Inferior parietal cortex (tissue), 1 donor: ENCODE measurements at regions not wholly inside any gene's neighbourhood (a gene's known extent, or its start where the extent isn't known, plus 50 kb on each side); places are given as distances from the start of the nearest gene placed in this dataset.
A peak's percentile ranks its signal among the peaks of the same experiment; 100 is the strongest.
"Not testable (repeated sequence)": the region's sequence is repeated elsewhere in the genome, so short reads cannot be mapped to it uniquely, and the experiment has no call there.

Source experiments
- DNase-seq: peaks from one replicate; pipeline ENCODE4 v3.0.0-alpha.2; 2016; ENCODE audit errors: extremely low spot score

DNA sequence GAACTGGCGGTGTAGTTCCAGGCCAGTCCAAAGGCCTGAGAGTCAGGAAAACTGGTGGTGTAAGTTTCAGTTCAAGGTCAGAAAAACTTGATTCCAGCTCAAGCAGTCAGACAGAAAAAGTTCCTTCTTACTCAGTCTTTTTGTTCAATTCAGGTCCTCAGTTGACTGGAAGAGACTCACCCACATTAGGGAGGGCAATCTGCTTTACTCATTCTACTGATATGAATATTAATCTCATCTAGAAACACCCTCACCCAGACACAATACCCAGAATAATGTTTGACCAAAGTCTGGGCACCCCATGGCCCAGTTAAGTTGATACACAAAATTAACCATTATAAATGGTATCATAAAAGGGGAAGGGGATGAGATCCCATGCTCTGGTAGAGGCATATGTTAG, 50.1 kb upstream of the LTA4H start:
- DNase-seq = no peak

GRCh38 chr12:96086190-96086589, 50.8 kb upstream of the LTA4H start:
- DNase-seq = not testable (repeated sequence)

DNA sequence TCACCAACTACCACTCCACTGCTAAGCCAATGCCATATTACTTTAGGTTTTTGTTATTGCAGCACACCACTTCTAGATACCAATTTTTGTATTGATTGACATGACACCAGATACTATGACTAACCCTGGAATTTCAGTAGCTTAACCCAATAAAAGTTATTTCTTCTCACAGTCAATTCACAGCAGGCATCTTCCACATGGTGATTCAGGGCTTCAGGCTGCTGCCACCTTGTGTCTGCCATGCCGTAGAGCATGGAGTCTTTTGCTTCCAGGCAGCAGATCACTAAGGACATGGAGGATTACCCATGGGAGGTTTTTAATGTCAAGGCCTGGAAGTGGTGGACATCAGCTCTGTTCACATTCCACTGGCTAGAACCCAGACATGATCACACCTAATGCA, 56.4 kb upstream of the LTA4H start:
- no peak for DNase-seq

DNA sequence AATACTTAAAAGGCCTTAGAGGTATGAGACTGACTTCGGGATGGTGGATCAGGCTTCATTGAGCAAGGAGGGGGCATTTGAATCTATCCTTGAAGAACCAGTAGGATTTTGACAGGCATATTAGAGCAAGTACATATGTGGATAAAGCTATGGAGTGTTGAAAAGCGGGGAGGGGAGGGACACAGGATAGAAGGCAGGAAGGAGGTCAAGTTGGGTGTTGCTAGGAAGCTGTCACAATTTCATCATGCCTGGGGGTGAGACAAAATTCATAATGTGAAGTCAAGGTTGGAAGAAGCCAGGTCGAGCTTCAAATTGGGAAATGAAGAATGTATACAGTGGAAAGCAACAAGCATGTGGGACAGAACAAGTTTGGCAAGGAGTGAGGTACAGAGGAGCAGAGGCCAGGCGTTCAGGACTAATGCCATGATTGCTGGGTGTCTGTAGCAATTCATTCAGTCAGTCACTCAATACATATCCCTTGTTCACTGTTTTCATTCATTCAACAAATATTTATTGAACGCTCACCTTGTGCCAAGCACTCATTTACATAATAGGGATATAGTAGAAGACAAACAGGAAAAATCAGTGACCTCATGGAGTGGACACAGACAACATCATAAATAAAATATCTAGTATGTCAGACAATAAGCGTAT, 58.3 kb upstream of the LTA4H start:
- no peak for DNase-seq

DNA sequence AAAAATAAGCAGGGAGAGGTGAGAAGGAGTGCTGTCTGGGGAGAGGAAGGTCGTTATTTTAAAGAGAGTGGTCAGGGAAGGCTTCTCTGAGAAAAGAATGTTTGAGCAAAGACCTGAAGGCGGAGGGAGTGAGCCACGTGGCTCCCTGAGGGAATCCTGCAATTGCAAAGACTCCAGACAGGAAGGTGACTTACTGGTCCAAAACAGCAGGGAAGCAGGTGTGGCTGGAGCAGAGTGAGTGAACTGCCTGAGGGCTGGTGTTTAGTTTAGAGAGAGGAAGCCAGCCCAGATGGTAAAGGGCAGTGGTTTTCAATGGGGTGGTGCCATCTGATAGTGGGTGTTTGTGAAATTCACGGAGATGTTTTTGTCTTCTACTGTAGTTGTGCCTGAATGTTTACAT, 58.8 kb upstream of the LTA4H start:
- no peak for DNase-seq

DNA sequence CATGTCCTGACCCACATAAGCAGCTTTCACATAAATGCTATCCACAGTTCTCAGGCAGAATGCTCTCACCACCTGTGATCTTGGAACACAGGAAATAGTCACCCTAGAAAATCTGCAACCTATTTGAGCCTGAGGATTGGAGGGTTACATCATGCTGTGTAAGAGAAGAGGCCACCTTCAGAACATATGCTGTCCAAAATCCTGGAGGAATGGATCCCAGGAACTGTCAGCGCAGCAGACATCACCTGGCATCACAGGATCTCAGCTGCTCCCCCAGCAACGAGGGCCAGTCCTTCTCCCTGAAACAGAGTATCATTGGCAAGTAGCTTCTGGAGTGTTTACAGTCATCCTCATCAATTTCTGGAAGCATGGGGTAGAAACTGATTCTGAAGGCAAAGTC, 63.2 kb upstream of the LTA4H start:
- peak; percentile 13 for DNase-seq

DNA sequence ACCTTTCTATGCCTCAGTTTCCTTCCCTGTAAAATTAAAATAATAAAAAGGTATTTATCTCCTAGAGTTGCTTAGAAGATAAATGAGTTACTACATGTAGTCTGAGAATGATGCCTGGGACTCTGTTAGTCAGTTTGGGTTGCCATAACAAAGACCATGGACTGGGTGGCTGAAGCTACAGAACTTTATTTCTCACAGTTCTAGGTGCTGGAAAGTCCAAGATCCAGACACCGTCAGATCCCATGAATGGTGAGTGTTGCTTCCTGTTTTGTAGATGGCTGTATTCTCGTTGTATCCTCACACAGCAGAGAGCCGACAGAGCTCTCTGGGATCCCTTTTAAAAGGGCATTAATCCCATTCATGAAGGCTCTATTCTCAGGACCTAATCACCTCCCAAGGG, 64.0 kb upstream of the LTA4H start:
- DNase-seq = no peak

- DNase-seq = no peak
Observed at GRCh38 chr12:96099986-96100385, 64.6 kb upstream of the LTA4H start.

GRCh38 chr12:96101806-96102205, 66.4 kb upstream of the LTA4H start:
- DNase-seq = no peak

- no peak for DNase-seq
Observed at GRCh38 chr12:96103067-96103644, 67.8 kb upstream of the LTA4H start.

DNA sequence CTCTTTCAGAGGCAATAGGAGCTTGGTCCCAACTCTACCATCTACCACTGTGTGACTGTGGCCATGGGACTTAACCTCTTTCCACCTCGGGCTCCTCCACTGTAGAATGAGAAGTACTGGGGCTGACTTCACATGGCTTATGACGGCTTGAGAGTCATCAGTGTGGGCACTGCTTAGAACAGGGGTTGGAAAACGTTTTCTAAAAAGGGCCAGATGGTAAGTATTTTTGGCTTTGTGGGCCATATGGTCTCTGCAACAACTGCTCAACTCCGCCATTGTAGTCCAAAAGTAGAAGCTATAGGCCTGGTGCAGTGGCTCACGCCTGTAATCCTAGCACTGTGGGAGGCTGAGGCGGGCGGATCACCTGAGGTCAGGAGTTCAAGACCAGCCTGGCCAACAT, 69.2 kb upstream of the LTA4H start:
- DNase-seq = no peak

- no peak for DNase-seq
Observed at GRCh38 chr12:96106137-96106536, 70.8 kb upstream of the LTA4H start.

DNA sequence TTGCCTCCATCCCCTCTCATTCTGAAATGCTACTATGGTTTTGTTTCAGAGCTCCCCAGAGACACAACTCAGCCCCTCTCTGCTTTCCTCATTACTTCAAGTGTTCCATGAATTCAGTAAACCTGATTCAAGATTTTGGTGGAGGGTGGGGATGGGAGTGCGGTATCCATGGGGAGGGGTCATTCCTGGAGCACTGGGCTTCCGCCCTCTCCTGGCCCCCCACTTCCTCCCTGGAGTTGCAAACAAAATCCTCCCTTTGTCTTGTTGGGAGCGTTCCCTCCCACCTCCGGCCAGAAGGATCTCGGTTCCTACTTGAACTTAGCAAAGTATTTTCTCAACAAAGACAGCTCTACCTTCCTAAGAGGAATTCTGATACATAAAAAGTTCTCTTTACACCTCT, 71.8 kb upstream of the LTA4H start:
- DNase-seq = no peak

GRCh38 chr12:96108321-96108720, 72.9 kb upstream of the LTA4H start:
- no peak for DNase-seq

- not testable (repeated sequence) for DNase-seq
Observed at GRCh38 chr12:96108941-96109340, 73.6 kb upstream of the LTA4H start.

- DNase-seq = no peak
Observed at GRCh38 chr12:96112733-96113132, 77.3 kb upstream of the LTA4H start.

DNA sequence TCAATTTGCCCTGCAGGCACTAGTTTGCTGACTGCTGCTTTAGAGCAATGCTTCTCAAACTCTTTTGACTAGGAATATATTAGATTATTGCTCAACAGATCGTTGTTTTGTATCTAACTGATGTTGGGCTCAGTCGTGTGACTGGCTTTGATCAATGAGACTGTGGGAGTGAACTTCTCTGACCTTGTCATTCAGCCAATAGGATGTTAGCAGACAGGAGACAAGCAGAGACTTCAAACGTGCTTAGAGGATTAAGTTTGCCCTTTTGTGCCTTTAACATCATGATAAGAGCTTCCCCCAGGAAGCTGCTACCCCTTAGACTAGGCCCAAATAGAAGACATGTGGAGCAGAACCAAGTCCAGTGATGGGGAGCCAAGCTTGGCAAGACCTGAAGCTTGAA, 76.7 kb upstream of the ELK3 start:
- no peak for DNase-seq

DNA sequence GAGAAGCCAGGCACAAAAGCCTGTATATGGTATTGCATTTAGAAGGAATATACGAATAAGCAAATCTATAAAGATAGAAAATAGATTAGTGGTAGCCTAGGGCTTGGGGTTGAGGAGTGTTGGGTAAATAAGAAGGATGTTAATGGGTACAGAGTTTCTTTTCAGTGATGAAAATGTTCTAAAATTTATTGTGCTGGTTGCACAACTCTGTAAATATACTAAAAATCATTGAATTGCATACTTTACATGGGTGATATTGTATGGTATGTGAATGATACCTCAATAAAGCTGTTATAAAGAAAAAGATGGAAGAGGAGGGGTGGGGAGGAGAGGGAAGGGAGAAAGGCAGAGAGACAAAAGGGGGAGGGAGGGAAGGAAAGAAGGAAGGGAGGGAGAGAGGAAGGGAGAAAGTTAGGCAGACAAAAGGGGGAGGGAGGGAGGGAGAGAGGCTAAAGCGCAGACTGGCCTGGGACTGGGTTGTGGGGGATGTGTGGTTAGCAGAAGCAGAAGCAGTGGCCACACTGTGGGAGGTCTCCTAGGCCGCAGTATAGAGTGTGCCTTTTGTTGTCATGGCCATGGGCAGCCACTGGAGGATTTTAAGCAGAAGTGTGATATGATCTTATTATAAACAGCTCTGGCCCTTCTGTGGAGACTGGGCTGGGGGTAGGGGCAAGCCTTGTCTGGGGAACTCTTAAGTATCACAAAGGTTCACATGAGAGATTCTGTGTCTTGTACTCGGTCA, 73.6 kb upstream of the ELK3 start:
- DNase-seq = no peak

GRCh38 chr12:96121271-96121711, 72.9 kb upstream of the ELK3 start:
- DNase-seq = no peak

- not testable (repeated sequence) for DNase-seq
Observed at GRCh38 chr12:96128292-96128691, 65.9 kb upstream of the ELK3 start.

DNA sequence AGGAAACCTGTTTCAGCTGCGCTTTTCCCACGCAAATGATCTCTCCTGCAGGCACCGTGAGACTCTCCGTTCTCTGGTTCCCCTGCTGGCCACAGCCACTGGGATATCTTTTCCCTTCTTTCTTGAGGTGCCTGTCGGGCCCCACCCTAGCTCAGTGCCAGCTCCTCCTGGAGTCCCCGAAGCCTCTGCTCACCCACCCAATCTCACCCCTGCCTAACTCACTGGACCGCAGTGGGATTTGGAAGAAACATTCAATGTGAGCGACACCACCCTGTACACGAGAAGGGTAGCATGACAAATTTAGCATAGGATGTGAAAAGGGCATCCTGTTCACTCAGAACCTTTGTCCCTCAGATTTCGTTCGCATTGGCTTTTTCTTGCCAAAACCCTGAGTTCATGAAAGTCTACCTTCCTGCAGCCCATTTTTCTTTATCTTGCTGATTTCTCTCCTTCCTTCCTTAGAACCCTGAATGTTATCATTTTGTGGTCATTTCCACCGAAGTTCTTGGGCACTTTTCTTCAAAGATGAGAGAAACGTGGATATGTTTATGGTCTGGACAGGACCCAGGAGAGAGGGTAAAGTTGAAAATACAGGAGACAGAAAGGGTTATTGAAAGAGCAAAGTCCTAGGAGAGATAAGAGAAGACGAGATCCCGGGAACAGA, 63.6 kb upstream of the ELK3 start:
- no peak for DNase-seq

- DNase-seq = no peak
Observed at GRCh38 chr12:96131230-96131788, 62.9 kb upstream of the ELK3 start.
